ENCODE measurements at regions not wholly inside any gene's neighbourhood (a gene's known extent, or its start where the extent isn't known, plus 50 kb on each side); places are given as distances from the start of the nearest gene placed in this dataset.
"Not testable (repeated sequence)": the region's sequence is repeated elsewhere in the genome, so short reads cannot be mapped to it uniquely, and the experiment has no call there.

- DNase-seq (ENCODE audit: low spot score), result no peak
Measured at GRCh38 chr2:7094231-7094741, 177.1 kb downstream of the RNF144A start.

GRCh38 chr2:7096726-7097352, 179.6 kb downstream of the RNF144A start:
- DNase-seq (ENCODE audit: low spot score), result no peak

- DNase-seq (ENCODE audit: low spot score), result peak; percentile 84
Measured at GRCh38 chr2:7097353-7097895, 180.2 kb downstream of the RNF144A start.

GRCh38 chr2:7098816-7099215, 181.6 kb downstream of the RNF144A start:
- DNase-seq (ENCODE audit: low spot score), result no peak

- not testable (repeated sequence) for DNase-seq (ENCODE audit: low spot score)
Measured at GRCh38 chr2:7099687-7100086, 182.5 kb downstream of the RNF144A start.

- no peak for DNase-seq (ENCODE audit: low spot score)
Measured at GRCh38 chr2:7102826-7103225, 185.6 kb downstream of the RNF144A start.

- DNase-seq (ENCODE audit: low spot score), result no peak
Measured at GRCh38 chr2:7108792-7109532, 191.8 kb downstream of the RNF144A start.

- DNase-seq (ENCODE audit: low spot score), result no peak
Measured at GRCh38 chr2:7109533-7109885, 192.3 kb downstream of the RNF144A start.

GRCh38 chr2:7111626-7112025, 194.4 kb downstream of the RNF144A start:
- no peak for DNase-seq (ENCODE audit: low spot score)

GRCh38 chr2:7115364-7115763, 198.2 kb downstream of the RNF144A start:
- DNase-seq (ENCODE audit: low spot score), result no peak

GRCh38 chr2:7115906-7116305, 198.7 kb downstream of the RNF144A start:
- DNase-seq (ENCODE audit: low spot score), result no peak

- DNase-seq (ENCODE audit: low spot score), result no peak
Measured at GRCh38 chr2:7116511-7116910, 199.3 kb downstream of the RNF144A start.

GRCh38 chr2:7117076-7117475, 199.9 kb downstream of the RNF144A start:
- DNase-seq (ENCODE audit: low spot score), result no peak

- DNase-seq (ENCODE audit: low spot score), result no peak
Measured at GRCh38 chr2:7118606-7119131, 201.5 kb downstream of the RNF144A start.

- DNase-seq (ENCODE audit: low spot score), result no peak
Measured at GRCh38 chr2:7119132-7119835, 202.1 kb downstream of the RNF144A start.

- no peak for DNase-seq (ENCODE audit: low spot score)
Measured at GRCh38 chr2:7121851-7122250, 204.6 kb downstream of the RNF144A start.

- DNase-seq (ENCODE audit: low spot score), result no peak
Measured at GRCh38 chr2:7127156-7127555, 209.9 kb downstream of the RNF144A start.

- no peak for DNase-seq (ENCODE audit: low spot score)
Measured at GRCh38 chr2:7127687-7128086, 210.5 kb downstream of the RNF144A start.

GRCh38 chr2:7131261-7131660, 214.0 kb downstream of the RNF144A start:
- DNase-seq (ENCODE audit: low spot score), result no peak

GRCh38 chr2:7132753-7133152, 215.5 kb downstream of the RNF144A start:
- DNase-seq (ENCODE audit: low spot score), result no peak

GRCh38 chr2:7133521-7133920, 216.3 kb downstream of the RNF144A start:
- DNase-seq (ENCODE audit: low spot score), result no peak

GRCh38 chr2:7140306-7140705, 223.1 kb downstream of the RNF144A start:
- no peak for DNase-seq (ENCODE audit: low spot score)

- no peak for DNase-seq (ENCODE audit: low spot score)
Measured at GRCh38 chr2:7145707-7146106, 228.5 kb downstream of the RNF144A start.
